SW480 (cell line): ENCODE measurements at regions not wholly inside any gene's neighbourhood (a gene's known extent, or its start where the extent isn't known, plus 50 kb on each side); places are given as distances from the start of the nearest gene placed in this dataset.
A peak's percentile ranks its signal among the peaks of the same experiment; 100 is the strongest.
"Not testable (repeated sequence)": the region's sequence is repeated elsewhere in the genome, so short reads cannot be mapped to it uniquely, and the experiment has no call there.

Source experiments
- DNase-seq: peaks from one replicate; pipeline ENCODE4 v3.0.0-alpha.2; 2016; ENCODE audit warnings: low spot score

DNA sequence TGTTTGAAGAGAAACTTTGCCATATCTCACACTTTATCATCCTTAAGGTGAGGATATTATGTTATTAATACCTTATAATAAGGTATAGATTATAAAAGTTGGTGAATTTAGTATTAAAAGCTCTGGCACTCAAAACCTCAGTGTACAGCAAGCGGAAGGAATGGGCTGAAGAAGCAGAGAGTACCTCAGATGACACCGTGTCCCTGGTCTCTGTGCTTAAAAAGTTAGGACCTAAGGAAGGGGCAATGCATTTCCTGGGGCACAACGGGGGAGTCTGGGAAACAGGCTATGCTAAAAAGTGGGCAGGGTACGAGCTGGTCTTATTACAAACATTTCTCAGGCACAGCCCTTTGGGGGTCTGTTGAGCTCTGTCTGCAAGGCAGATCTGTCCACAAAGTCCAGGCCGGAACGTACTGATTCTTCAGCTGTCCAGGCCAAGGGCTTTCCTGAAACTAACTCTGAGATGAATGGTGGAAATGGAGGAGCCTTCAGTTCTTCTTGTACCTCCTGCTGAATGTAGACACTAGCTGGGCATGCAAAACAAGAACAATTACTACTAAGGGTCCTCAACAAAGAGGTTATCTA lies 202.7 kb downstream of the POM121L12 start:
- no peak for DNase-seq

DNA sequence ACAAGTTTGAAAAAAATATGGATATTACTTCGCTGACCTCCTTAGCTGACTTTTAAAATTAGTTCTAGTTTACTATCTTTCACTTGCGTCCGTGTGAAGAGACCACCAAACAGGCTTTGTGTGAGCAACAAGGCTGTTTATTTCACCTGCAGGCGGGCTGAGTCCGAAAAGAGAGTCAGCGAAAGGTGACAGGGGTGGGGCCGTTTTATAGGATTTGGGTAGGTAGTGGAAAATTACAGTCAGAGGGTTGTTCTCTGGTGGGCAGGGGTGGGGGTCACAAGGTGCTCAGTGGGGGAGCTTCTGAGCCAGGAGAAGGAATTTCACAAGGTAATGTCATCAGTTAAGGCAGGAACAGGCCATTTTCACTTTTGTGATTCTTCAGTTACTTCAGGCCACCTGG lies 203.7 kb downstream of the POM121L12 start:
- not testable (repeated sequence) for DNase-seq

DNA sequence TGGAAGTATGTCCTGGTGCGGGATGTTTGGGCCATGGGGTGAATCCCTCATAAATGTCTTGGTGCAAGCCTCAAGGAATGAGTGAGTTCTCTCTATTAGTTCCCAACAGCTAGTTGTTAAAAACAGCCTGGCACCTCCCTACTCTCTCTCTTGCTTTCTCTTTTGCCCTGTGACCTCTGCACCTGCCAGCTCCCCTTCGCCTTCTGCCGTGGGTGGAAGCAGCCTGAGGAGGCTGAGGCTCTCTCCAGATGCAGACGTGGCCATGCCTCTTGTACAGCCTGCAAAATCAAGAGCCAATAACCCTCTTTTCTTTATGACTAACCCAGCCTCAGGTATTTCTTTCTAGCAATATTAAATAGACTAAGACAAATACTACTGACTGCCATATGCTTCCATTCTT lies 210.3 kb downstream of the POM121L12 start:
- no peak for DNase-seq

DNA sequence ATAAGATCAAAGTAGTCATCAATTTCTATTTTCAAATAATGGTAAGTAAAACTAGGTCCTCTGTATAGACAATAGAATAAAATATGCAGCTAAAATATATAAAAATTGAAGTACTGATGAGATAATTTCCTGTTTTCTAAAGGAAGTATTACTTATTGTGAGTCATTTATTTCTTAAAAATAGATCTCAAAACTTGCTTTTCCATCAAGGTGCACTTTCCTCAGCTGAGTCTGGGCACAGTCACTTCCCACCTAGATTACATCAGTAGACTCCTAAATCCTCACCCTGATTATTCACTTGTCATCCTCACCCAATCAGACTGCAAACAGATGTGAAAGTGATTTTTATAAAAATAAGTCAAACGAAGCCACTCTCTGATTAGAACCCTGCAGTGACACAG lies 211.5 kb downstream of the POM121L12 start:
- no peak for DNase-seq

DNA sequence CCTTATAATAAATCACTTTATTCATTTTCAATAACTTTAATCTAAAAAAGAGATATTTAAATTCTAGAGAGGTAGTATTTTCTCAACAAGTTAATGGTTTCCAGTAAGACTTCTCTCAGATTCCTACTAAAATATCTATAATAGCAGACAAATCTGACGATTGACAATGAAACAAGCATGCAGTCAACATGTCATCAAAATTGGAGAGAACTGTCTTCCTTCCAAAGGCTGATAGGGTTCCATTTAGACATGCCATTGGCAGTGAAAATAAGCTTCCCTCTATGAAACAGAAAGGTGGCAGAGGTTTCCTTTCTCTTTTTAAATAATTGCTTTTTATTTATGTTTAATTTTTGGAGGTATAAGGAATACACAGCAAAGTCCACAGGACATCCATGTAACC lies 217.1 kb downstream of the POM121L12 start:
- no peak for DNase-seq

DNA sequence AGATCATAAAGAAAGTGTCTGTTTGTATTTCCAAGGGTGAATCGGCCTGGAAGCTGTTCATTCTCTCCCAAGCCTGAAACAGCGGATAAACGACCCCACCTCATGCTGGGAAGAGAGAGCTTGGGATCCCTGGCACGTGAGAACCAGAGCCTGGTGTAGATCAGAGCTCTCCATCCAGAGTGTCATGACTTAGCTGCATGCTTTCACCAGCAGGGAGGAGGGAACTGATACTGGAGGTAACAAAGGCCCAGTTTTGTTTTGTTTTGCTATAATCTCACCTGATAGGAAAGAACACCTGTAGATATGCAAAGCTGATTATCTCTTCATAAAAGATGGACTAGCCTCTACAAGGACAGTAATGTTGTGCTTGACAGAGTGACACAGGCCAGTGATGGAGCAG lies 236.6 kb downstream of the POM121L12 start:
- DNase-seq = no peak

DNA sequence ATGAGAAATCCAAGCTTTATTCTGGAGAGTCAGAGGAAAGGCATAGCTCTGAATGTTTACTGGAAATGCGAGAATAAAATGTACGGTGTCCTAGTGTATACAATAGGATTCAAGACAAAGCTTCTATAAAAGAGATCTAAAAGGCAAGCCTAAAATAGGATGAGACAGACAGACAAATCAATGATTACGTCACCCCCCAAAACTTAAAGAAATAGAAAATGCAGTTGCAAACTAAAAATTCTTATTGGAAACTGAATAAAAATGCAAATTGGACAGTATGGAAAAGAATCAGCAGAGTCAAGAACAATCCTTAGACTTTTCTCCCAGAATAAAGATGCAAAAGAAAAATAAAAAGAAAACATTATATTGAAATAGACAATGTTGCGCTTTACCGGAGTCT lies 245.9 kb downstream of the POM121L12 start:
- no peak for DNase-seq

DNA sequence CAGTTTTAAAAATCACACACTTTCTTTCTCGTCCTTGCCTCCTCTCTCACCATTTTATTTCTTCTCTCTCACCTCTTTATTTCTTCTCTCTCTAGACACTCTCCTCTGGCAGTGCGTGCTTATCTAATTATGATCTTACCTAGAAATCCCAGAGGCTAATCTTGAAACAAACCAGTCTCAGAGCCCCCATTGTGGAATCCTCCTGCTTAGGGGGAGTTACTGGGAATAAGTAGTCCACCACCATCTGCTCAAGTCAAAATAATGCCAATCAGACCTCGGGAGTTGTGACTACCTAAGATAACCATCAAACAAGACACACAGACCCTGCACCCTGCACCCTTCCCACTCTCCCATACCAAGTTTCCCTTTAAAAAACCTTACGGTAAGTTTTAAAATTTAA lies 256.9 kb downstream of the POM121L12 start:
- no peak for DNase-seq

DNA sequence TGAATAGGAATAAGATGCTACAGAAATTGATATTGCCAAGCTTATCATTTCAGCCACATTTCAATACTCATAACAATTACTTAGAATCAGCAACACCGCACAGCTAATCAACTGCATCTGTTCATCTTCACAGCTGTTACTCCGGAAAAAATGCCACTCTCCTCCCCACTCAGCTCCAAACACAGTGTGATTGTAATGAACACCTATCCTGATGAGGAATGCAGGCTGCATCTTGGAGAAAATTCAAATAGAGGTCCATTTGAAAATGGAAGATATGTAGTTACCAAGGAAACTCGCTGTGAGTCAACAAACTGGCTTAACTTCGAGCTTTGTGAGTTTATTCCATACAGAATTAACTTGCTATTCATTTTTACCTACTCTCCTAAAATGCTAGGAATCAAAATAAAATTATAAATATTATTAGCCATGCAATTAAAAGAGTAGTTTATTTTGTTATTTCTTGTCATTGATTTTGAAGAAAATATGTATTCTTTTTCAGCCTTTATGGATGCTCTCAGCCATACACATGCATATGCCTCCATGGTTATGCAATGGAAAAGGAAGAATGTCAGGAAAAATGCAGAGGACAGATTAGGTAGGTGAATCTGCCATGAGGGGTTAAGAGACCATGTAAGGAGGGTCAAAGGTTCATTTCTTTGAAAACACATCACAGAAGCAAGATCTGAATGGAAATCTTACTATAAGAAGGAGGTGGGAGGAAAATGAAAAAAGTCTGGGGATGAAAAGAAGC lies 267.2 kb downstream of the POM121L12 start:
- DNase-seq = no peak

DNA sequence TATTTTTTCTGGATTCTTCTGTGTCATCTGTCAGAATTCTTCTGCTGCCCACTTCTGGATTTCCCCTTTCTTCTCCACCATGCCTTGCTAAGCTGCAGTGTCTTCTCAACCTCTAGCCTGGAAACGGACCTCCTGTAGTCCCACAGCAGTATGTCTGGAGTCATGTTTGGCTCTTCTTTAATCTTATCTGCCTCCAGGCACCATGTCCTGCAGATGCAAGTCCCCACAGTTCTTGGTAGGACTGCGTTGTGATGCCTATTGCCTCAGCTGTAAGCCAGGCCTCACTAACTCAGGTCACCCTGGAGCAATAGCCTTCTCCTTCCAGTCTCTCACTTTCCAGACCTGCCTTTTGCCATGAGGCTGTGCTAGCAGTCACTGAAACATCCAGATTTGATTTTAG lies 268.3 kb downstream of the POM121L12 start:
- DNase-seq = no peak

DNA sequence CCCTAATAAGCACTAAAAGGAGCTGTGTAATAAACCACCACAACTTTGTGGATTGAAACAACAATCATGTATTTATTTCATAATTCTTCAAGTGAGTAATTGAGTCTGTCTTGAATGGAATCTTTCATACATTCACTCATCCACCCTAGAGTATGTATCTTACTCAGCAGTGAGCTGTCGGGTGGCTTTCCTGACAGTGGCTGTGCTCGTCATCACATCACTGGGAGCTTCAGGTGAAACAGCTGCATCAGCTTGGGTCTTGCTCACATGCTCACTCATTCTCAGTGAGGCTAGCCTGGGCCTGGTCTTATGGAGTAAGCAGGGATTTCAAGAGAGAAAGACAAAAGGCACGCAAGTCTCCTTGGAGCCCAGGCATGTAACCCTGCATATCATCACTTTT lies 271.4 kb downstream of the POM121L12 start:
- DNase-seq = no peak

DNA sequence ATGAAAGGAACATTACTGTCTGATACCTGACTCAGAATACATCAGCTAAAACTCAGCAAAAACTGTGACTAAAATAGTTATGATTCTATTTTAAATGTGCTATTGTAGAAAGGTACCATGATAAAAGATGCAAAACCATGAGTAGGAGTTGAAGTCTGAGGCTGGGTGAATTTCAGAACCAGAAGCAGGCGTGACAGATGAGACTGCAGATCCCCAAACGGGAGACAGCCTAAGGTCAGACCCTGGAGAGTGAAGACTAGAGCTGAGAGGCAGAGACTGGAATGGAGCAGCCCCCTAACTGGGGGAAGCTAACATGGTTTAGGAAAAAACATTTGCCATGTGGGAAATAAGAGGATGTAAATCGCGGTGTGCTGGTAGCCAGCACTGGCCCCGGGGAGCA lies 275.8 kb downstream of the POM121L12 start:
- DNase-seq = no peak

DNA sequence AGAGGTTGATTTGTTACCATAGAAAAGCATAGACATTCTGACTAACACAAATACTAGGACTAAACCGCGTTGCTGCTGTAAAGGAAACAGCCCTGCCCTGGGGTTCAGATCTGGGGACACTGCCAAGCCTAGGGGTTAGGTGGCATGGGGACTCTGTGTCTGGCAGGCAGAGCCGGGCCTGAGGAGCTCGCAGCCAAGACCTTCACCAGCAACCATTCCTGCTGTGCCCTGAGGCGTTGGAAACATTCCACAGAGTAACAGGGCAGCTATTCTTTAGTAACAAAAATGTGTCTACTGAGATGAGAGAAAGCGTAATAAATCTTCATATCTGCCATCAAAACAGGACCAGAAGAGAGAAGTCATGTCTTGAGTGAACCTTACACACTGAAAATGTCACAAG lies 280.5 kb downstream of the POM121L12 start:
- DNase-seq = no peak

DNA sequence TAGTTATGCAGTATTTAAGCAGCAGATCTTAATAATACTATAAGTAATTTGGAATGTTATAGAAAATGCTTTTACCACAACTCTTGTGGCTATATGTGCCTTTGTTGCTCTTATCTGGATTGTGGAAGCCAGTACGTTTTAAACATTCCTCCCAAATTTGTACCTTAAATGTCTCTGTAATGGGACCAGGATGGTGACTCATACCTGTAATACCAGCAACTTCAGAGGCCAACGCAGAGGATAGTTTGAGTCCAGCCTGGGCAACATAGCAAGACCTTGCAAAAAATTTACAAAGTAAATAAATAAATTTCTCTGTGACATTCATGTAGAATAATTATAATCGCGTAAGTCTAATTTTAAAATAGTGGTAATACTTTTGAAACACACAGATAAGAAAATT lies 283.1 kb downstream of the POM121L12 start:
- DNase-seq = no peak

DNA sequence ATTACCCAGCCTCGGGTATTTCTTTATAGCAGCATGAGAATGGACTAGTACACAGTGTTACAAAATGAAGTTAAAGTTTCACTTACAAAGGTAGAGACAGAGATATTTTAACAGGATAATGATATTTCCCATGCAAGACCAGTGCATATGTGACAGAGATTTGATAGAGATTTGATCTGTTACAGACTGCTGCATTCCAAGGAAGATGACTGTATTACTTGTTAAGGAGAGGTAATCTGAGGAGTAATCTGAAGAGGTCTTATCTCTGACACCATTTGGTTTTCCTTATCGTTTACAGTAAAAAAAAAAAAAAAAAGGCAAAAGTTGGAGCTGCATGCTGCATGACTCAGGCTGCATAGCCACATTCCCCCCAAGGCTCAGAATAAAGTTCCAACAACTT lies 289.6 kb downstream of the POM121L12 start:
- DNase-seq = no peak

DNA sequence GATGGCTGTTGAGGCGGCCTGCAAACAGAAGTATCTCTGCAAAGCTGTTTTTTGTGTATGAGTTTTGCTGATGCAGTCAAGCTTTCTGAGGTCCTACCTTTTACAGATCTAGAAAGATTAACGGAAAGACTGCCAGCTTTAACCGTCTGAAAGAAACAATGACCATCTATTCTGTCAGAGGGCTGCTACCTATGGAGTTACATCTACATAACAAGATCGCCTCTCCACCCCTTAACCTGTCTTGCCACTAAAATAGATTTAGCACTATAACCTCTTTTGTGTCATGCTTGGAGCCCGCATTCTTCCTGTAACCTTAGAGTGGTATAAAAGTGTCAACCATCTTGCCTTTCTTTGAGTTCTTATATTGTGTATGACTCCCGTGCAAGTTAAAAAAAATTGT lies 291.2 kb downstream of the POM121L12 start:
- no peak for DNase-seq

DNA sequence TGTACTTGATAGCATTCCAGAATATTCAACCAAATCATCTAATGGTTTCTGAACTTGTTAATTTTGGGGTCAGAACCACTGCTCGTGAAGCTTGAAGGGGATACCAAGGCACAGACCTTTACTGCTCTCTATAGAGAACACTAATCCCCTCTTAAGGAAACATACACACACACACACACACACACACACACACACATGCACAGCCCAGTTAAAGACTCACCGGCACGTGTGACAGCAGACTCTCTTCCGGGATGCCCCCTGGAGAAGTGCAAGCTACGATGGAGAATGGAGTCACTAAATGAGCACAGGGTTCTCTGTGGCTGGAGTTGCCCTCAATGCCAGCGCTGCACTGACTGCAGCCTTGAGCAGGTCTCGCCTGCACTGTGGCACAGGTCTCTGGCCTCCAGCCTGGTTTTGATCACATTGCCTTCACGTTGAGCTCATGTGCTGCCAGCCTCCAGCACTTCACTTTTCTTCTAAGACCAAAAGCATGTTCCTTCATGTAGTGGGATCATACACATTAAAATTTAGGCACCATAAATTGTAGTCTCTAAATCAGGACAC lies 300.8 kb downstream of the POM121L12 start:
- no peak for DNase-seq

DNA sequence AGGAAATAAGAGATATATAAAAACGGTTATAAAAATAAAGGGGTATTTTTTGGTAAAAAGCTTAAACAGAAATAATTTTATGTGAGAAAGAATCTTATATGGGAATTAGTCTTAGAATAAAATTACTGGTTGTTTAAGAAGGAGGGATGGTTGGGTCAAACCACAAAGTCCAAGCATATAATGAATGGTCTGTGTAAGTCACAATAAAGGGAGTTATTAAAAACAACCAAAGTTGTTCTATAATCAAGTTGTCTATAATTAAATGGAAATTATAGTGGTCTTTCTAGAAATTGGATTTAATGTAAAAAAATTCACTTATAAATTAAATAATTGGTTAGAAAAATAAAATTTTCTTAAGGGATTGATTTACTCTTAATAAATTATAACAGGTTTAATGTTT lies 304.8 kb downstream of the POM121L12 start:
- no peak for DNase-seq

DNA sequence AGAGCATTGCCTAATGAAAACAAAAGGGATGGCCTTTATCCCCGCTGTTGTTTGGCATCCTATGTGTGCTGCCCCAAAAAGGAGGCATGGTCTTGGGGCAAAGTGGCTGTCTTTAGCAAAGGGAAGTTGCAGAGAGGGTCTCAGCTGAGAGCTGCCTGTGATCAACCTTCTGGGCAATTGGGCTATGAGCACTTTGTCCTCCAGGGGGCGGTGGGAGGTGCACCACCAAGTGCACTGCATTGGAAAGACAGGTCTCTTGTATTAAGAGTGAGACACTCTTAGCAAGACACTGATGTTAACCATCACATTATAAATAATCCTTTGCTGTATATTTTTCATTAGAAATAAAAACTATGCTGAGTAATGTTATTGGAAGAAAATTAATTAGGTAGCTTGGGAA lies 314.8 kb downstream of the POM121L12 start:
- peak; percentile 39 for DNase-seq

DNA sequence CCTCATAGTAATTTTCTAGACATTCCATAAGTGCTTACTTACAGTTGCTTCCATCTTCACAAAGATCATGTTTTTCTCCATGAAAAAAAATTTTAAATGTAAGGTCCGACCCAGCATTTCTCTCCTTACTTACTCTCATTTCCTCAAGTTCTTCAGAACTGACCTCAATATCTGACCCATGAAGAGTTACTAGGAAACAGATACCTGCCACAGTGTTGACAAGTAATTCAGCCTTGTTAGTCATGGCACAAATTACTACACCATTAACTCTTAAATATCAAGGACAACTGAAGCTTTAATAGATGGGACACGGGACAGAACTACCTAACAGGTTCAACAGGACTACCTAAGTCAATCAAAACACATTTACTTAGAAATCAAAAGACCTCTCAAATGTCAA lies 316.2 kb downstream of the POM121L12 start:
- no peak for DNase-seq

DNA sequence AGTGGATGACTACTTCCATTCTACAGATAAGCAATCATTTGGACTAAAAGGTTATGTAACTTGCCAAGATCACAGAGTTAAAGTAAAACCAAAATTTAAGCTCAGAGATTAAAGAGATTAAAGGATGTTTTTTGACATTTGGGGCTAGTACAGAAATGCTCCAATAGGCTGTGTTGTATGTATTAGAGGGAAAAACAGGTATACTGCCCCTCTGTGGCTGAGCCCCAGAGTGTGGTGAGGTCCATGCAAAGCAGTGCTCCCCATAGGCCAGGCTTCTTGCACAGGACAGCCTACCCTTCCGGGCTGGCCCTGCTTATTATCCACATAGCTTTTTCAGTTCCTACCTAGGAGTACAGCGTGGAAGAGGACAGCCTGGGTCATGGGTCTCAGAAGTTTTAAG lies 322.8 kb downstream of the POM121L12 start:
- DNase-seq = no peak

DNA sequence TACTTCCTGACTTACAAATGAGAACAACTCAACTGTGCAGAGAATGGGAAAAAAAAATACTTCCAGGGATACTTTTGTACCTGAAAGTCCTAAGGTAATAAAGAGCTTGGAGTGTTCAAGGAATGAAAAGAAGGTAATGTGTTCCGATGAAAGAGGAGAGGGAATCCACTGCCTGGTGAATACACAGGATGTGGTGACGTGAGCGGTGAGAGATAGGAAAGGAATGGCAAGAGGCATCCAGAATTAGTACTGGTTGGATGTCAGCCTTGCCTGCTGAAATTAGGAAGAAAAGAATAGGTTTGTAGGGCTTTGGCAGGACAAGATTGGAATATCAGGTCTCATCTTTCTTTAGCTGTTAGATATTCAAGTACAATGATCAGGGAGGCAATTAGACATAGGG lies 347.7 kb downstream of the POM121L12 start:
- DNase-seq = peak; percentile 30

DNA sequence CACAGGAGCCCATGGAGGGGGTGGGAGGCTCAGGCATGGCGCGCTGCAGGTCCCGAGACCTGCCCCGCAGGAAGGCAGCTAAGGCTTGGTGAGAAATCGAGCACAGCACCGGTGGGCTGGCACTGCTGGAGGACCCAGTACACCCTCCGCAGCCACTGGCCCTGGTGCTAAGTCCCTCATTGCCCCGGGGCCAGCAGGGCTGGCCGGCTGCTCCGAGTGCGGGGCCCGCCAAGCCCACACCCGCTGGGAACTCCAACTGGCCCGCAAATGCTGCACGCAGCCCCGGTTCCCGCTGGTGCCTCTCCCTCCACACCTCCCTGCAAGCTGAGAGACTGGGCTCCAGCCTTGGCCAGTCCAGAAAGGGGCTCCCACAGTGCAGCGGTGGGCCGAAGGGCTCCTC lies 349.8 kb downstream of the POM121L12 start:
- DNase-seq = not testable (repeated sequence)

DNA sequence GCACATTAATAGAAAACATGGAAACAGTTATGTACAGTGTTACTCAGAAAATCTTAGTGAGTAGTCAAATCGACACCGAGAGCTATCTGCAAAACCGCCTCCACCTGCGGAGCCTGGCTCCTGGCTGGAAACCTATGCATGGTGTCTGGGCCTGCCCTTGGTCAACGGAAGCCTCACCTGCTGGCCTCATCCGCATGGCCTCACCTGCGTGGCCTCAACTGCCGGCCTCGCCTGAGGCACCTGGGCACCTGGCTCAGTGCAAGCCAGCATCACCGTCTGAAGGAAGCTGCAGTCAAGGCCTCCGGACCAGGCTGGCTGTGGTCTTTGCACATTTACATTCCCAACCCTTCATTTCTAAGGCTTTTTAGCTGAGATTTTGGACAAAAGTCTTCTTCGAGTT lies 352.1 kb downstream of the POM121L12 start:
- DNase-seq = no peak
